ENCODE measurements at regions not wholly inside any gene's neighbourhood (a gene's known extent, or its start where the extent isn't known, plus 50 kb on each side); places are given as distances from the start of the nearest gene placed in this dataset.

GRCh38 chr1:4062560-4062959 lies 162.5 kb upstream of the C1orf174 start:
- no peak for TF ChIP-seq EZH2 (IDR thresholded peaks at IDR 0.05; ENCODE audit: insufficient read depth, low read length)
- TF ChIP-seq CTCF (IDR thresholded peaks at IDR 0.05; ENCODE audit: insufficient read depth, low read depth, low read length): no peak
